NB4 (cell line): ENCODE measurements at regions not wholly inside any gene's neighbourhood (a gene's known extent, or its start where the extent isn't known, plus 50 kb on each side); places are given as distances from the start of the nearest gene placed in this dataset.

Experiments used
- CTCF ChIP-seq: IDR thresholded peaks from one replicate; pipeline ENCODE4 v1.5.1; 2012; ENCODE audit warnings: low read depth, low read length
- MAX ChIP-seq: IDR thresholded peaks from 2 replicates; pipeline ENCODE4 v1.6.1; 2011; ENCODE audit warnings: low read depth, low read length
- MYC ChIP-seq: IDR thresholded peaks from 2 replicates; pipeline ENCODE4 v1.6.1; 2011; ENCODE audit warnings: low read depth, low read length
- POLR2A ChIP-seq: IDR thresholded peaks from 2 replicates; pipeline ENCODE4 v1.6.1; 2011; ENCODE audit warnings: mild to moderate bottlenecking; ENCODE audit not compliant: insufficient read length; ENCODE audit errors: extremely low read depth

- TF ChIP-seq POLR2A (no peak), MAX (no peak), CTCF (no peak), MYC (no peak)
Observed at GRCh38 chr2:220420820-220421219, 793.4 kb downstream of the SLC4A3 start.
